Colonic mucosa (tissue), 4 donors: ENCODE measurements at regions not wholly inside any gene's neighbourhood (a gene's known extent, or its start where the extent isn't known, plus 50 kb on each side); places are given as distances from the start of the nearest gene placed in this dataset.

ENCODE experiments used
- DNase-seq: peaks from one replicate; pipeline ENCODE4 v3.0.0-alpha.2; 2020
- H3K27ac ChIP-seq: fragments of 200-600 bp; one replicate; pipeline ENCODE4 v1.8.0; 2021
- H3K27me3 ChIP-seq: fragments of 200-600 bp; one replicate; pipeline ENCODE4 v1.8.0; 2021
- H3K36me3 ChIP-seq: fragments of 200-600 bp; one replicate; pipeline ENCODE4 v1.8.0; 2021
- H3K4me1 ChIP-seq: fragments of 200-600 bp; one replicate; pipeline ENCODE4 v1.8.0; 2021; ENCODE audit warnings: mild to moderate bottlenecking
- H3K4me3 ChIP-seq: fragments of 200-600 bp; one replicate; pipeline ENCODE4 v1.8.0; 2021
- H3K9ac ChIP-seq, 2 donors: one replicate each; pipeline ENCODE4 v1.7.0; 2013; ENCODE audit warnings: control low read depth in 2 of 2, low read depth in 2 of 2, low read length in 2 of 2
- H3K9me3 ChIP-seq: fragments of 200-600 bp; one replicate; pipeline ENCODE4 v1.8.0; 2021
- CTCF ChIP-seq: fragments of 200-600 bp; IDR thresholded peaks from one replicate; pipeline ENCODE4 v1.8.0; 2022; ENCODE audit warnings: antibody characterized with exemption, mild to moderate bottlenecking
- intact Hi-C: fragments of 100-400 bp; cut with DNase I; formaldehyde crosslinking; loops from one replicate; pipeline ENCODE4 v1.14.1; 2022
- donor health status: healthy.
- donor health status: DM: no; HTN: no; CAD: no.
- donor health status: DM: no; HTN: no; CAD: no.

DNA sequence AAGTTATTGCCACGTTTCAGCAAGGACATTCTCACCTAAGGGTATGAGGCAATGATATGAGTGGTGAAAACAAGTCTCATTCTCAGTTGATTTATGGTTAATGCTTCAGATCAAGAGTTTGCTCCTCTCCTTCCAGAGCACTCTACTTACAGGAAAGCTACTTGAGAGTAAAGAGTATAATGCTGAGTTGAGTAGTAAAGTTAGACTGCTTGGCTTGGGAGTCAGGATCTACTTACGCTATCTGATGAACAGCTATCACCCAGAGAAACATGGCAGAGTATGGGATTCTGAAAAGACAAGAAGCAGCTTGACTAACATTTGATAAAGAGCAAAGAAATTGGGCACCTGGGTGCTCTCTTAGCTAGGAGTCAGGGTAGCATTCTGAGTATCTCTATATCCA, 211.8 kb downstream of the GLUD2 start:
- Histone ChIP-seq H3K27me3 (no peaks in the 10 kb centered on the region), H3K9ac (no peak overlapping the region), H3K9me3 (no peaks in the 10 kb centered on the region), H3K27ac (no peak overlapping the region), H3K36me3 (no peaks in the 10 kb centered on the region), H3K4me3 (no peak overlapping the region), H3K4me1 (no peaks in the 10 kb centered on the region)
- TF ChIP-seq CTCF: no peak
- no peak for DNase-seq
- intact Hi-C loops: no loop called here

DNA sequence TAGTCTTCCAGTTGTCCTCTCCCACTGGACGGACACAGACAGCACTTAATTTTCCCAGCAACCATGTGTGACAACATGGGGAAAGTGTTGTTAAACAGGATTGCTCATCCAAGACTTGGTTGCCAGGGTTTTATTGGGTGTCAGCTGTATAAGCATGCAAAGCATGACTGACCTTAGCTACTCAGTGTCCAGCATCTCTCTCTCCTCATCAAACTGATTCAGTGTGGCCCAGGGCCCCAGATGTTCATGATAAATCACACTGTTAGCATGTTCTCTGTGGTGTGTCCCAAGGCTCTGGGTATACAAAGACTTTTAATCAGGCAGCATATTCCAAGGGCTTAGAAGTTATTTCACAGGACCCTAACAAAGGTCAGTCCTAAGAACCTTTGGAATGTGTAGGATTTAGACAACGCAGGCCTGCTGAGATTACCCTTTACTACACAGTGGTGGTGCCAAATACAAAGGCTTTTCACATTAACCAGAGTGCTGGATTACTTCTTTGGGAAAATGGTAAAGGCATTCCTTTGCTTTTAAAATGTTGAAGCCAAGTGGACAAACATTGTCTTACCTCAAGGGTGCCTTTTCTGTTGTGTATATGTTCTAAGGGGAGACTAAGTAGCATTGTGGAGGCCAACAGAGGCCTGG, 213.3 kb downstream of the GLUD2 start:
- H3K36me3 ChIP-seq: no peaks in the 10 kb centered on the region
- intact Hi-C loops: no loop called here
- no peak overlapping the region for H3K9ac ChIP-seq
- H3K27ac ChIP-seq: no peak overlapping the region
- no peak for DNase-seq
- TF ChIP-seq CTCF: no peak
- H3K9me3 ChIP-seq: no peaks in the 10 kb centered on the region
- H3K27me3 ChIP-seq: no peaks in the 10 kb centered on the region
- H3K4me1 ChIP-seq: no peaks in the 10 kb centered on the region
- no peak overlapping the region for H3K4me3 ChIP-seq

DNA sequence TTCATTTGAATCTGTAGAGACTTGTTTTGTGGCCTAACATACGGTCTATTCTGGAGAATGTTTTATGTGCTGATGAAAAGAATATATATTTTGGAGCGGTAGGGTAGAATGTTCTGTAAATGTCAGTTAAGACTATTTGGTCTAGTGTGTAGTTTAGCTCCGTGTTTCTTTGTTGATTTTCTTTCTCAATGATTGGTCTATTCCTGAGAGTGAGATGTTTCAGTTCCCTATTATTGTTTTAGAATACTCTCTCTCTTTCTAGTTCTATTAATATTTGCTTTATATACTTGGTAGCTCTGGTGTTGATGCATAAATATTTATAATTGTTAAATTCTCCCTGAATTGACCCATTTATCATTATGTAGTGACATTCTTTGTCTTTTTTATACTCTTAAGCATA, 236.5 kb downstream of the GLUD2 start:
- H3K9ac ChIP-seq: no peak overlapping the region
- DNase-seq: no peak
- H3K27ac ChIP-seq: no peak overlapping the region
- intact Hi-C loops: no loop called here
- no peaks in the 10 kb centered on the region for H3K27me3 ChIP-seq
- no peak overlapping the region for H3K4me3 ChIP-seq
- no peaks in the 10 kb centered on the region for H3K9me3 ChIP-seq
- no peak for TF ChIP-seq CTCF
- H3K4me1 ChIP-seq: no peaks in the 10 kb centered on the region
- no peaks in the 10 kb centered on the region for H3K36me3 ChIP-seq

DNA sequence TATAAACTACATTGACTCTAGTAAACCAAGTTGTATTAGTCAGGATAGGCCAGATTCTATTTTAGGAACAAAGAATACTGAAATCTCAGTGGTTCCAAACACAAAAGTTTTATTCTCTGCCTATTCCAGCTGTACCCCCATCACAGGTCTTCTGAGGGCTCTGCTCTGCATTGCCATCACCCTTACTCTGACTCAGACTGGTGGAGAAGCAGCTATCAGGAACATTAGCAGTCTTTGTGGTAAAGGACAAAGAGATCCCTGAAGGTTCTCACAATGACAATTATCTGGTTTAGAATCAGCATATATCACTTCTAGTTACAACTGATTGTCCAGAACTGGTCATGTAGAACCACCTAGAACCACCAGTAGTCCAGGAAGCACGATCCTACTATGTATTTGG, 251.1 kb downstream of the GLUD2 start:
- no peaks in the 10 kb centered on the region for H3K36me3 ChIP-seq
- no peak overlapping the region for H3K27ac ChIP-seq
- H3K4me3 ChIP-seq: no peak overlapping the region
- H3K9me3 ChIP-seq: no peaks in the 10 kb centered on the region
- no peaks in the 10 kb centered on the region for H3K4me1 ChIP-seq
- H3K9ac ChIP-seq: no peak overlapping the region
- no peaks in the 10 kb centered on the region for H3K27me3 ChIP-seq
- intact Hi-C loops: no loop called here
- DNase-seq: no peak
- no peak for TF ChIP-seq CTCF

DNA sequence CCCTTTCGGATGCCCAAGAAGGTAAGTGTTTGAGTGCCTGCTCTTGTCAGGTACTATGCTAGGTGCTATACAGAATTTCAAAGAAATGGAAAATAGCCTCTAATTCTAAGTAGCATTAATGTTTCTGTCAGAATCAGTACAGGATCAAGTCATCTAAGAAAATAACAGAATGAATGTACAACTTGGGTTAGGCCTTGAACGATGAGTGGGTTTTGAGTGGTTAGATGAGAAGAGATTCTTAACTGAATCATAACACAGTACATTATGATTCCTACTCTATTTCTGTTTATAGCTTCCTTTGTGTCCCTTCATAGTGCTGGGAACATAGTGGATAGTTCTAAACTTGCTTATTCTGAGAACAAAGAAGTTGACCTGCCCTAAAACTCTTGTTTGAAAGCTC, 253.9 kb downstream of the GLUD2 start:
- Histone ChIP-seq H3K27ac (no peak overlapping the region), H3K27me3 (no peaks in the 10 kb centered on the region), H3K4me3 (no peak overlapping the region), H3K4me1 (no peaks in the 10 kb centered on the region), H3K9me3 (no peaks in the 10 kb centered on the region), H3K9ac (no peak overlapping the region), H3K36me3 (no peaks in the 10 kb centered on the region)
- DNase-seq: no peak
- intact Hi-C loops: no loop called here
- no peak for TF ChIP-seq CTCF
